Kidney (tissue), 13 donors: ENCODE measurements at regions not wholly inside any gene's neighbourhood (a gene's known extent, or its start where the extent isn't known, plus 50 kb on each side); places are given as distances from the start of the nearest gene placed in this dataset.

ENCODE experiments used
- DNase-seq, 5 donors: peaks; one replicate each; pipeline ENCODE4 v3.0.0-alpha.2; 2013 to 2020
- FAIRE-seq: peaks from 2 replicates; lab custom pipeline; 2012; peaks lifted over from hg19 to GRCh38; lab: Jason Lieb, UNC
- H3K27ac ChIP-seq, 2 donors: one replicate each; pipeline ENCODE4 v1.7.0; 2013; ENCODE audit warnings: low read depth in 2 of 2, low read length in 2 of 2, inconsistent platforms in 1 of 2
- H3K27me3 ChIP-seq: one replicate; pipeline ENCODE4 v1.7.1; 2013; ENCODE audit warnings: low read length, inconsistent platforms; ENCODE audit not compliant: control insufficient read depth, insufficient read depth
- H3K36me3 ChIP-seq, 3 donors: one replicate each; pipeline versions ENCODE4 v1.7.0 to v1.7.1; 2013; ENCODE audit warnings: low read length in 3 of 3, control low read depth in 1 of 3, inconsistent platforms in 1 of 3; ENCODE audit not compliant: insufficient read depth in 3 of 3, control insufficient read depth in 2 of 3
- H3K4me1 ChIP-seq, 3 donors: one replicate each; pipeline versions ENCODE4 v1.7.0 to v1.7.1; 2013; ENCODE audit warnings: low read length in 3 of 3, inconsistent platforms in 1 of 3, low read depth in 1 of 3; ENCODE audit not compliant: control insufficient read depth in 2 of 3, insufficient read depth in 2 of 3
- H3K4me3 ChIP-seq, 3 donors: one replicate each; pipeline versions ENCODE4 v1.7.0 to v1.8.1; 2013; ENCODE audit warnings: low read length in 3 of 3, control low read depth in 1 of 3, inconsistent platforms in 1 of 3
- H3K9ac ChIP-seq, 3 donors: one replicate each; pipeline versions ENCODE4 v1.7.0 to v1.7.1; 2013; ENCODE audit warnings: low read length in 3 of 3, control low read depth in 1 of 3, inconsistent platforms in 1 of 3
- H3K9me3 ChIP-seq, 3 donors: one replicate each; pipeline versions ENCODE4 v1.7.0 to v1.7.1; 2013; ENCODE audit warnings: low read length in 3 of 3, control low read depth in 1 of 3, inconsistent platforms in 1 of 3; ENCODE audit not compliant: control insufficient read depth in 2 of 3, insufficient read depth in 1 of 3
- intact Hi-C: fragments of 100-400 bp; cut with DNase I; formaldehyde crosslinking; loops from one replicate; pipeline ENCODE4 v1.11.1; 2022
- TF ChIP-seq, protein P1 (sequence below): IDR thresholded peaks from 3 replicates; pipeline ENCODE4 v1.5.1; 2012; ENCODE audit warnings: mild to moderate bottlenecking, moderate library complexity, borderline replicate concordance; ENCODE audit not compliant: insufficient read depth; ENCODE audit errors: extremely low read depth
- donor health status: control.
- donor health status: control.
- donor health status: control.
- donor health status: control.
- donor health status: control.
- donor health status: DM: yes; HTN: yes; CAD: no.
- donor health status: Normal renal cell carcinoma (clear cell type).

DNA sequence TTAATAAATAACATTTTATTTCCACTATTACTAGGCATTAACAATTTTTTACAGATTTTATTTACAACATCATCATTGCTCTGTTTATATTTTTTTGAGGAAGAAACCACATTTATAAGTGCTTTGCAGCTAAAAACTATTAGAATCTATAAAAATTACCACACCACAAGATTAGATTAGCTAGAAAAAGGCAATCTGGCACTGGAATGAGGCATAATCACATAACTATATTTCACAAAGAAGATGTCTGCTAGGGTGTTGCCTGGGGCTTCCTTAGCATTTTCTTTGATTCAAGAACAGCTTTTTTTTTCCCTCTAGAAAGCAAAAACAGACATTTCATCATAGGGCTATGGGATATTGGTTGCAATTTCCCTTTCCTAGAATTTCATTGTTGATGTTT is 2169.2 kb downstream of the MRPL39 start:
- Histone ChIP-seq H3K4me3 (no peak overlapping the region), H3K27ac (no peak overlapping the region), H3K4me1 (no peaks in the 10 kb centered on the region), H3K9ac (no peak overlapping the region), H3K9me3 (no peaks in the 10 kb centered on the region), H3K27me3 (no peaks in the 10 kb centered on the region), H3K36me3 (no peaks in the 10 kb centered on the region)
- TF ChIP-seq, protein P1, sequence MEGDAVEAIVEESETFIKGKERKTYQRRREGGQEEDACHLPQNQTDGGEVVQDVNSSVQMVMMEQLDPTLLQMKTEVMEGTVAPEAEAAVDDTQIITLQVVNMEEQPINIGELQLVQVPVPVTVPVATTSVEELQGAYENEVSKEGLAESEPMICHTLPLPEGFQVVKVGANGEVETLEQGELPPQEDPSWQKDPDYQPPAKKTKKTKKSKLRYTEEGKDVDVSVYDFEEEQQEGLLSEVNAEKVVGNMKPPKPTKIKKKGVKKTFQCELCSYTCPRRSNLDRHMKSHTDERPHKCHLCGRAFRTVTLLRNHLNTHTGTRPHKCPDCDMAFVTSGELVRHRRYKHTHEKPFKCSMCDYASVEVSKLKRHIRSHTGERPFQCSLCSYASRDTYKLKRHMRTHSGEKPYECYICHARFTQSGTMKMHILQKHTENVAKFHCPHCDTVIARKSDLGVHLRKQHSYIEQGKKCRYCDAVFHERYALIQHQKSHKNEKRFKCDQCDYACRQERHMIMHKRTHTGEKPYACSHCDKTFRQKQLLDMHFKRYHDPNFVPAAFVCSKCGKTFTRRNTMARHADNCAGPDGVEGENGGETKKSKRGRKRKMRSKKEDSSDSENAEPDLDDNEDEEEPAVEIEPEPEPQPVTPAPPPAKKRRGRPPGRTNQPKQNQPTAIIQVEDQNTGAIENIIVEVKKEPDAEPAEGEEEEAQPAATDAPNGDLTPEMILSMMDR: no peak
- no peak for DNase-seq
- no peak for FAIRE-seq
- intact Hi-C loops: no loop called here

GRCh38 chr21:23402929-23403520 is 2204.3 kb downstream of the MRPL39 start:
- H3K9me3 ChIP-seq: no peaks in the 10 kb centered on the region
- FAIRE-seq (no peak), DNase-seq (no peak)
- H3K27ac ChIP-seq: no peak overlapping the region
- TF ChIP-seq, protein P1: no peak
- no peaks in the 10 kb centered on the region for H3K36me3 ChIP-seq
- no peak overlapping the region for H3K4me3 ChIP-seq
- H3K27me3 ChIP-seq: no peaks in the 10 kb centered on the region
- H3K9ac ChIP-seq: no peak overlapping the region
- no peaks in the 10 kb centered on the region for H3K4me1 ChIP-seq
- intact Hi-C loops: no loop called here

DNA sequence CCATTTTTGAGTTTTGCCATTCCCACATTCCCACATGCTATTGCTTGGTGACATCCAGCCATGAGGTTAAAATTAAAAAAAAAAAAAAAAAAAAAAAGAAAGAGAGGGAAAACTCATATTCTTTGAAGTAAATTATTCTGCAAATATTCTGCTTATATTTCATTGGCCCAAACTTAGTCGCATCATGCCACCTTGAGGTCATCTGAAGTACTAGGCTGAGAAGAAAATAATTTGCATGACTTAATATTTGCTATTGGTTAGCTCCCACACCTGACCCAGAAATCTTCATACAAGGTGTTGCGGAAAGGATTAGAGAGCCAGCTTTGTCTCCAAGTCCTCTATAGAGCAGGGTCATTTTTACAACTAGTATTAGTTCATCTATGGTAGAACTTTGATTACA is 2206.0 kb downstream of the MRPL39 start:
- intact Hi-C loops: no loop called here
- no peaks in the 10 kb centered on the region for H3K4me1 ChIP-seq
- DNase-seq (peak in 1 of 5 donors; percentile 2), FAIRE-seq (no peak)
- no peaks in the 10 kb centered on the region for H3K27me3 ChIP-seq
- no peak overlapping the region for H3K9ac ChIP-seq
- no peaks in the 10 kb centered on the region for H3K9me3 ChIP-seq
- H3K4me3 ChIP-seq: no peak overlapping the region
- TF ChIP-seq, protein P1: no peak
- no peaks in the 10 kb centered on the region for H3K36me3 ChIP-seq
- H3K27ac ChIP-seq: no peak overlapping the region

DNA sequence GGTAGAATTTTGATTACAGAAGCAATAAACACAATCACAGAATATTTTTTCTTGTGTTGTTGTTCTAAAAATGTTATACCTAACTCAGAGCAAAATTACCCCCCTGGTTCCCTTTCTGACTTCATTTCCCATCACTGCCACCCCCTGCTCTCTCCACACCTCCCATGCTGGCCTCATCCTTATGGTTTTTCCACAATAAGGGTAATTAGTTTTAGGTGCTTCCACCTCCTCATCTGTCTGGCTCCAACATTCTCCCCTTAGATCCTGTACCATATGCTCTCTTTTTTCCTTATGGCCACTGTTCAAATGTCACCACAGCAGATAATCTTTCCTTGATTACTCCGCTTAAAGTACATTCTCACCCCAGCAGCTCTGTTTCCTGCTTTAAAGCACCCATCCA is 2208.6 kb downstream of the MRPL39 start:
- TF ChIP-seq, protein P1: no peak
- no peaks in the 10 kb centered on the region for H3K9me3 ChIP-seq
- DNase-seq: no peak
- H3K27me3 ChIP-seq: no peaks in the 10 kb centered on the region
- no peak for FAIRE-seq
- H3K27ac ChIP-seq: no peak overlapping the region
- no peak overlapping the region for H3K4me3 ChIP-seq
- no peak overlapping the region for H3K9ac ChIP-seq
- H3K36me3 ChIP-seq: no peaks in the 10 kb centered on the region
- H3K4me1 ChIP-seq: no peaks in the 10 kb centered on the region
- intact Hi-C loops: no loop called here
